ENCODE measurements at regions not wholly inside any gene's neighbourhood (a gene's known extent, or its start where the extent isn't known, plus 50 kb on each side); places are given as distances from the start of the nearest gene placed in this dataset.

DNA sequence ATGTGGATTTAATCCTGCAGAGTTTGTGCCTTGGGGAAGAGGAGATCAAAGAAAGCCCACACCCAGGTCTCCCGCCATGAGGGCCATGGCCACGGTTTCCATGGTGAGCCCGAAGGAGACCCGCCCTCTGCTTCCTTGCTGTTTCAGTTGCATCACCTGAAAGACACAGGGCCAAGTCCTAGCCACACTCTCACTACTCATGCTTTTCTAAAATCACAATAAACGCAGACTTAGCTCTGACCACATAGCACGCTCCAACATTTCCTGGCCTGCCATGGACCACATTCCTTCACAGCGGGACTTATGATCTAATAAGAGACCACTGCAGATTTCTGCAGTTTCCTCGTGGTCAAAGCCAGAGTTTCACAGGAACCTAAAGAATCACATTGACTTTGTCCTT lies 426.0 kb upstream of the NR3C2 start:
- no peaks in the 10 kb centered on the region for H3K9me3 ChIP-seq (ENCODE audit: control insufficient read depth, insufficient read depth, low read depth, low read length)
- H3K4me3 ChIP-seq (ENCODE audit: low read depth, low read length) = no peak overlapping the region
- no peaks in the 10 kb centered on the region for H3K4me1 ChIP-seq (ENCODE audit: control insufficient read depth, insufficient read depth, low read length)
- H3K27ac ChIP-seq (ENCODE audit: extremely low read depth, low read depth, low read length) = no peak overlapping the region
- TF ChIP-seq ZNF169 (tag by site-specific recombination; IDR thresholded peaks at IDR 0.05) (no peak), ZNF747 (tag by site-specific recombination; IDR thresholded peaks at IDR 0.05) (no peak), GLI4 (tag by site-specific recombination; IDR thresholded peaks at IDR 0.05) (no peak), YY1 (tag by site-specific recombination; IDR thresholded peaks at IDR 0.05) (no peak), ZNF654 (tag by site-specific recombination; IDR thresholded peaks at IDR 0.05; ENCODE audit: low read depth) (no peak), TRIM28 (IDR thresholded peaks at IDR 0.05; ENCODE audit: borderline replicate concordance, low read length) (no peak), ZBTB17 (tag by site-specific recombination; IDR thresholded peaks at IDR 0.05) (no peak), ZNF776 (tag by site-specific recombination; IDR thresholded peaks at IDR 0.05; ENCODE audit: borderline replicate concordance) (no peak), MZF1 (tag by site-specific recombination; IDR thresholded peaks at IDR 0.05; ENCODE audit: borderline replicate concordance) (no peak), ZNF548 (tag by site-specific recombination; IDR thresholded peaks at IDR 0.05) (no peak), ZNF302 (tag by site-specific recombination; IDR thresholded peaks at IDR 0.05; ENCODE audit: low read depth) (no peak), ZBTB1 (tag by site-specific recombination; IDR thresholded peaks at IDR 0.05) (no peak)
- TF ChIP-seq, protein P1, sequence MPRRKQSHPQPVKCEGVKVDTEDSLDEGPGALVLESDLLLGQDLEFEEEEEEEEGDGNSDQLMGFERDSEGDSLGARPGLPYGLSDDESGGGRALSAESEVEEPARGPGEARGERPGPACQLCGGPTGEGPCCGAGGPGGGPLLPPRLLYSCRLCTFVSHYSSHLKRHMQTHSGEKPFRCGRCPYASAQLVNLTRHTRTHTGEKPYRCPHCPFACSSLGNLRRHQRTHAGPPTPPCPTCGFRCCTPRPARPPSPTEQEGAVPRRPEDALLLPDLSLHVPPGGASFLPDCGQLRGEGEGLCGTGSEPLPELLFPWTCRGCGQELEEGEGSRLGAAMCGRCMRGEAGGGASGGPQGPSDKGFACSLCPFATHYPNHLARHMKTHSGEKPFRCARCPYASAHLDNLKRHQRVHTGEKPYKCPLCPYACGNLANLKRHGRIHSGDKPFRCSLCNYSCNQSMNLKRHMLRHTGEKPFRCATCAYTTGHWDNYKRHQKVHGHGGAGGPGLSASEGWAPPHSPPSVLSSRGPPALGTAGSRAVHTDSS (tag by site-specific recombination; IDR thresholded peaks at IDR 0.05) = no peak
- TF ChIP-seq, protein P2, sequence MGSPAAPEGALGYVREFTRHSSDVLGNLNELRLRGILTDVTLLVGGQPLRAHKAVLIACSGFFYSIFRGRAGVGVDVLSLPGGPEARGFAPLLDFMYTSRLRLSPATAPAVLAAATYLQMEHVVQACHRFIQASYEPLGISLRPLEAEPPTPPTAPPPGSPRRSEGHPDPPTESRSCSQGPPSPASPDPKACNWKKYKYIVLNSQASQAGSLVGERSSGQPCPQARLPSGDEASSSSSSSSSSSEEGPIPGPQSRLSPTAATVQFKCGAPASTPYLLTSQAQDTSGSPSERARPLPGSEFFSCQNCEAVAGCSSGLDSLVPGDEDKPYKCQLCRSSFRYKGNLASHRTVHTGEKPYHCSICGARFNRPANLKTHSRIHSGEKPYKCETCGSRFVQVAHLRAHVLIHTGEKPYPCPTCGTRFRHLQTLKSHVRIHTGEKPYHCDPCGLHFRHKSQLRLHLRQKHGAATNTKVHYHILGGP (tag by site-specific recombination; IDR thresholded peaks at IDR 0.05) = no peak
- TF ChIP-seq, protein P3, sequence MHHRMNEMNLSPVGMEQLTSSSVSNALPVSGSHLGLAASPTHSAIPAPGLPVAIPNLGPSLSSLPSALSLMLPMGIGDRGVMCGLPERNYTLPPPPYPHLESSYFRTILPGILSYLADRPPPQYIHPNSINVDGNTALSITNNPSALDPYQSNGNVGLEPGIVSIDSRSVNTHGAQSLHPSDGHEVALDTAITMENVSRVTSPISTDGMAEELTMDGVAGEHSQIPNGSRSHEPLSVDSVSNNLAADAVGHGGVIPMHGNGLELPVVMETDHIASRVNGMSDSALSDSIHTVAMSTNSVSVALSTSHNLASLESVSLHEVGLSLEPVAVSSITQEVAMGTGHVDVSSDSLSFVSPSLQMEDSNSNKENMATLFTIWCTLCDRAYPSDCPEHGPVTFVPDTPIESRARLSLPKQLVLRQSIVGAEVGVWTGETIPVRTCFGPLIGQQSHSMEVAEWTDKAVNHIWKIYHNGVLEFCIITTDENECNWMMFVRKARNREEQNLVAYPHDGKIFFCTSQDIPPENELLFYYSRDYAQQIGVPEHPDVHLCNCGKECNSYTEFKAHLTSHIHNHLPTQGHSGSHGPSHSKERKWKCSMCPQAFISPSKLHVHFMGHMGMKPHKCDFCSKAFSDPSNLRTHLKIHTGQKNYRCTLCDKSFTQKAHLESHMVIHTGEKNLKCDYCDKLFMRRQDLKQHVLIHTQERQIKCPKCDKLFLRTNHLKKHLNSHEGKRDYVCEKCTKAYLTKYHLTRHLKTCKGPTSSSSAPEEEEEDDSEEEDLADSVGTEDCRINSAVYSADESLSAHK (tag by site-specific recombination; IDR thresholded peaks at IDR 0.05) = no peak
- TF ChIP-seq, protein P4, sequence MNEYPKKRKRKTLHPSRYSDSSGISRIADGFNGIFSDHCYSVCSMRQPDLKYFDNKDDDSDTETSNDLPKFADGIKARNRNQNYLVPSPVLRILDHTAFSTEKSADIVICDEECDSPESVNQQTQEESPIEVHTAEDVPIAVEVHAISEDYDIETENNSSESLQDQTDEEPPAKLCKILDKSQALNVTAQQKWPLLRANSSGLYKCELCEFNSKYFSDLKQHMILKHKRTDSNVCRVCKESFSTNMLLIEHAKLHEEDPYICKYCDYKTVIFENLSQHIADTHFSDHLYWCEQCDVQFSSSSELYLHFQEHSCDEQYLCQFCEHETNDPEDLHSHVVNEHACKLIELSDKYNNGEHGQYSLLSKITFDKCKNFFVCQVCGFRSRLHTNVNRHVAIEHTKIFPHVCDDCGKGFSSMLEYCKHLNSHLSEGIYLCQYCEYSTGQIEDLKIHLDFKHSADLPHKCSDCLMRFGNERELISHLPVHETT (tag by site-specific recombination; IDR thresholded peaks at IDR 0.05) = no peak
- TF ChIP-seq, protein P5, sequence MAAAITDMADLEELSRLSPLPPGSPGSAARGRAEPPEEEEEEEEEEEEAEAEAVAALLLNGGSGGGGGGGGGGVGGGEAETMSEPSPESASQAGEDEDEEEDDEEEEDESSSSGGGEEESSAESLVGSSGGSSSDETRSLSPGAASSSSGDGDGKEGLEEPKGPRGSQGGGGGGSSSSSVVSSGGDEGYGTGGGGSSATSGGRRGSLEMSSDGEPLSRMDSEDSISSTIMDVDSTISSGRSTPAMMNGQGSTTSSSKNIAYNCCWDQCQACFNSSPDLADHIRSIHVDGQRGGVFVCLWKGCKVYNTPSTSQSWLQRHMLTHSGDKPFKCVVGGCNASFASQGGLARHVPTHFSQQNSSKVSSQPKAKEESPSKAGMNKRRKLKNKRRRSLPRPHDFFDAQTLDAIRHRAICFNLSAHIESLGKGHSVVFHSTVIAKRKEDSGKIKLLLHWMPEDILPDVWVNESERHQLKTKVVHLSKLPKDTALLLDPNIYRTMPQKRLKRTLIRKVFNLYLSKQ (tag by site-specific recombination; IDR thresholded peaks at IDR 0.05; ENCODE audit: borderline replicate concordance) = no peak
- TF ChIP-seq, protein P6, sequence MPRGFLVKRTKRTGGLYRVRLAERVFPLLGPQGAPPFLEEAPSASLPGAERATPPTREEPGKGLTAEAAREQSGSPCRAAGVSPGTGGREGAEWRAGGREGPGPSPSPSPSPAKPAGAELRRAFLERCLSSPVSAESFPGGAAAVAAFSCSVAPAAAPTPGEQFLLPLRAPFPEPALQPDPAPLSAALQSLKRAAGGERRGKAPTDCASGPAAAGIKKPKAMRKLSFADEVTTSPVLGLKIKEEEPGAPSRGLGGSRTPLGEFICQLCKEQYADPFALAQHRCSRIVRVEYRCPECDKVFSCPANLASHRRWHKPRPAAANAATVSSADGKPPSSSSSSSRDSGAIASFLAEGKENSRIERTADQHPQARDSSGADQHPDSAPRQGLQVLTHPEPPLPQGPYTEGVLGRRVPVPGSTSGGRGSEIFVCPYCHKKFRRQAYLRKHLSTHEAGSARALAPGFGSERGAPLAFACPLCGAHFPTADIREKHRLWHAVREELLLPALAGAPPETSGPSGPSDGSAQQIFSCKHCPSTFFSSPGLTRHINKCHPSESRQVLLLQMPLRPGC (tag by site-specific recombination; IDR thresholded peaks at IDR 0.05) = no peak
- TF ChIP-seq, protein P7, sequence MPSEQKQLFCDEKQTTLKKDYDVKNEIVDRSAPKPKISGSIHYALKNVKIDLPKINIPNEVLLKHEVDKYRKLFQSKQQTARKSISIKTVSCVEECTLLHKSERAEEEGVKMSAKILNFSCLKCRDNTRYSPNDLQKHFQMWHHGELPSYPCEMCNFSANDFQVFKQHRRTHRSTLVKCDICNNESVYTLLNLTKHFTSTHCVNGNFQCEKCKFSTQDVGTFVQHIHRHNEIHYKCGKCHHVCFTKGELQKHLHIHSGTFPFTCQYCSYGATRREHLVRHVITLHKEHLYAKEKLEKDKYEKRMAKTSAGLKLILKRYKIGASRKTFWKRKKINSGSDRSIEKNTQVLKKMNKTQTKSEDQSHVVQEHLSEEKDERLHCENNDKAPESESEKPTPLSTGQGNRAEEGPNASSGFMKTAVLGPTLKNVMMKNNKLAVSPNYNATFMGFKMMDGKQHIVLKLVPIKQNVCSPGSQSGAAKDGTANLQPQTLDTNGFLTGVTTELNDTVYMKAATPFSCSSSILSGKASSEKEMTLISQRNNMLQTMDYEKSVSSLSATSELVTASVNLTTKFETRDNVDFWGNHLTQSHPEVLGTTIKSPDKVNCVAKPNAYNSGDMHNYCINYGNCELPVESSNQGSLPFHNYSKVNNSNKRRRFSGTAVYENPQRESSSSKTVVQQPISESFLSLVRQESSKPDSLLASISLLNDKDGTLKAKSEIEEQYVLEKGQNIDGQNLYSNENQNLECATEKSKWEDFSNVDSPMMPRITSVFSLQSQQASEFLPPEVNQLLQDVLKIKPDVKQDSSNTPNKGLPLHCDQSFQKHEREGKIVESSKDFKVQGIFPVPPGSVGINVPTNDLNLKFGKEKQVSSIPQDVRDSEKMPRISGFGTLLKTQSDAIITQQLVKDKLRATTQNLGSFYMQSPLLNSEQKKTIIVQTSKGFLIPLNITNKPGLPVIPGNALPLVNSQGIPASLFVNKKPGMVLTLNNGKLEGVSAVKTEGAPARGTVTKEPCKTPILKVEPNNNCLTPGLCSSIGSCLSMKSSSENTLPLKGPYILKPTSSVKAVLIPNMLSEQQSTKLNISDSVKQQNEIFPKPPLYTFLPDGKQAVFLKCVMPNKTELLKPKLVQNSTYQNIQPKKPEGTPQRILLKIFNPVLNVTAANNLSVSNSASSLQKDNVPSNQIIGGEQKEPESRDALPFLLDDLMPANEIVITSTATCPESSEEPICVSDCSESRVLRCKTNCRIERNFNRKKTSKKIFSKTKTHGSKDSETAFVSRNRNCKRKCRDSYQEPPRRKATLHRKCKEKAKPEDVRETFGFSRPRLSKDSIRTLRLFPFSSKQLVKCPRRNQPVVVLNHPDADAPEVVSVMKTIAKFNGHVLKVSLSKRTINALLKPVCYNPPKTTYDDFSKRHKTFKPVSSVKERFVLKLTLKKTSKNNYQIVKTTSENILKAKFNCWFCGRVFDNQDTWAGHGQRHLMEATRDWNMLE (tag by site-specific recombination; conservative IDR thresholded peaks at IDR 0.05; ENCODE audit: low read depth) = no peak
- POLR2A ChIA-PET = no interaction called here
- H3K36me3 ChIP-seq (ENCODE audit: control insufficient read depth in 2 of 2, insufficient read depth in 1 of 2, low read length in 2 of 2) = no peaks in the 10 kb centered on the region
- CTCF ChIA-PET = no interaction called here
